ENCODE measurements at regions not wholly inside any gene's neighbourhood (a gene's known extent, or its start where the extent isn't known, plus 50 kb on each side); places are given as distances from the start of the nearest gene placed in this dataset.

GRCh38 chrX:147170993-147171392 is 356.4 kb upstream of the CXorf51A start:
- no peak overlapping the region for H3K4me3 ChIP-seq (IDR thresholded peaks at IDR 0.05; ENCODE audit: insufficient read depth, low read depth, low read length)
- H4K20me1 ChIP-seq (ENCODE audit: insufficient read depth), result no peaks in the 10 kb centered on the region
- no peak overlapping the region for H3K27ac ChIP-seq
- H2AFZ ChIP-seq (ENCODE audit: low read depth), result no peak overlapping the region
- H3K36me3 ChIP-seq (ENCODE audit: insufficient read depth), result no peaks in the 10 kb centered on the region
- H3K9ac ChIP-seq, result no peak overlapping the region
- H3K79me2 ChIP-seq (ENCODE audit: insufficient read depth, low read depth), result no peaks in the 10 kb centered on the region
- H3K4me1 ChIP-seq (ENCODE audit: low read depth, poor library complexity, severe bottlenecking), result no peaks in the 10 kb centered on the region
- H3K27me3 ChIP-seq (ENCODE audit: insufficient read depth, low read depth), result no peaks in the 10 kb centered on the region
- TF ChIP-seq CTCF (conservative IDR thresholded peaks at IDR 0.05; ENCODE audit: low read depth, low read length), result no peak
- no peak overlapping the region for H3K4me2 ChIP-seq

Data from KMS-11 (cell line).